ENCODE measurements at regions not wholly inside any gene's neighbourhood (a gene's known extent, or its start where the extent isn't known, plus 50 kb on each side); places are given as distances from the start of the nearest gene placed in this dataset.

DNA sequence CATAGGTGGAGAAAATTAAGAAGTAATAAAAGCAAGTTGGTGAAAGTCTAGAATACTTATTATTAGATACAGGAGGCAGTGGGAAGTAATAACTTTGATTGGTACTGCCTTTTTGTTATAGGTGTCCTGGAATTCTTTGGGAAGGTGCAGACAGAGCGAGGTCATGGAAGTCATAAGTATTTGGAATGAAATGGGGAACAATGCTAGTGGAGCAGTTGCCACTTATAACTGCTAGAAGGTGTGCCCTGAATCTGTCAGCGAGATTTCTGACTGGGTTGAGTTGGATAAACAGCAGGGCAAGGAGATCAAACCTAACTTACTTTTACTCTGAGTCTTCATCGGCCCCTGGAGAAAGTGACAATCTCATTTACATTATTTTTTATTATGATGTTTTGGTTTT is 69.6 kb downstream of the LHX9 start:
- no peak for DNase-seq (ENCODE audit: low read depth, low spot score)
- H3K36me3 ChIP-seq (ENCODE audit: control insufficient read depth in 2 of 2, extremely low read depth in 1 of 2, insufficient read depth in 2 of 2, low read length in 2 of 2) = no peaks in the 10 kb centered on the region
- no peaks in the 10 kb centered on the region for H4K20me1 ChIP-seq (replicated peaks; ENCODE audit: control insufficient read depth, extremely low read depth, insufficient read depth, low read length)
- POLR2A ChIA-PET = no interaction called here
- intact Hi-C loops (cut with micrococcal nuclease) = no loop called here
- no peaks in the 10 kb centered on the region for H3K9me1 ChIP-seq (replicated peaks; ENCODE audit: control insufficient read depth, extremely low read depth, insufficient read depth, low read length)
- H3K9me3 ChIP-seq (replicated peaks; ENCODE audit: control insufficient read depth, insufficient read depth, low read length) = no peaks in the 10 kb centered on the region
- no peak overlapping the region for H3K4me2 ChIP-seq (ENCODE audit: insufficient read depth, low read length)
- H3K4me1 ChIP-seq (ENCODE audit: control insufficient read depth, extremely low read depth, insufficient read depth, low read length) = no peaks in the 10 kb centered on the region
- H3K9ac ChIP-seq (replicated peaks; ENCODE audit: extremely low read depth, insufficient read depth, low read length) = no peak overlapping the region
- TF ChIP-seq JUN (IDR thresholded peaks at IDR 0.05; ENCODE audit: borderline replicate concordance, insufficient read depth, insufficient read length, low read depth) (no peak), FOS (IDR thresholded peaks at IDR 0.05; ENCODE audit: borderline replicate concordance, insufficient read depth, low read length) (no peak), POLR2A (IDR thresholded peaks at IDR 0.05; ENCODE audit: low read depth, low read length) (no peak), EZH2 (IDR thresholded peaks at IDR 0.05; ENCODE audit: borderline replicate concordance, low read depth, low read length, severe bottlenecking) (no peak), GATA2 (IDR thresholded peaks at IDR 0.05; ENCODE audit: insufficient read depth, insufficient read length, low read depth, low read length) (no peak), MYC (IDR thresholded peaks at IDR 0.05; ENCODE audit: low read depth, low read length) (no peak), POLR2AphosphoS5 (IDR thresholded peaks at IDR 0.05; ENCODE audit: insufficient read depth, low read depth, low read length) (no peak)
- TF ChIP-seq, protein P1, sequence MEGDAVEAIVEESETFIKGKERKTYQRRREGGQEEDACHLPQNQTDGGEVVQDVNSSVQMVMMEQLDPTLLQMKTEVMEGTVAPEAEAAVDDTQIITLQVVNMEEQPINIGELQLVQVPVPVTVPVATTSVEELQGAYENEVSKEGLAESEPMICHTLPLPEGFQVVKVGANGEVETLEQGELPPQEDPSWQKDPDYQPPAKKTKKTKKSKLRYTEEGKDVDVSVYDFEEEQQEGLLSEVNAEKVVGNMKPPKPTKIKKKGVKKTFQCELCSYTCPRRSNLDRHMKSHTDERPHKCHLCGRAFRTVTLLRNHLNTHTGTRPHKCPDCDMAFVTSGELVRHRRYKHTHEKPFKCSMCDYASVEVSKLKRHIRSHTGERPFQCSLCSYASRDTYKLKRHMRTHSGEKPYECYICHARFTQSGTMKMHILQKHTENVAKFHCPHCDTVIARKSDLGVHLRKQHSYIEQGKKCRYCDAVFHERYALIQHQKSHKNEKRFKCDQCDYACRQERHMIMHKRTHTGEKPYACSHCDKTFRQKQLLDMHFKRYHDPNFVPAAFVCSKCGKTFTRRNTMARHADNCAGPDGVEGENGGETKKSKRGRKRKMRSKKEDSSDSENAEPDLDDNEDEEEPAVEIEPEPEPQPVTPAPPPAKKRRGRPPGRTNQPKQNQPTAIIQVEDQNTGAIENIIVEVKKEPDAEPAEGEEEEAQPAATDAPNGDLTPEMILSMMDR (IDR thresholded peaks at IDR 0.05; ENCODE audit: extremely low read depth in 1 of 2, insufficient read depth in 1 of 2, low read depth in 1 of 2, low read length in 2 of 2) = no peak
- dilution Hi-C loops (cut with MboI; ENCODE audit: extremely low pct_ligation_motif_present, low sequenced_read_pairs) = no loop called here
- CTCF ChIA-PET = no interaction called here
- H3K27ac ChIP-seq (ENCODE audit: insufficient read depth, low read depth, low read length) = no peak overlapping the region
- FAIRE-seq = no peak
- no peaks in the 10 kb centered on the region for H3K27me3 ChIP-seq (ENCODE audit: control insufficient read depth in 2 of 2, insufficient read depth in 2 of 2, low read length in 2 of 2)
- H3K4me3 ChIP-seq (replicated peaks in 1 of 3; ENCODE audit: insufficient read depth in 1 of 3, low read depth in 1 of 3, low read length in 3 of 3) = no peak overlapping the region
- H2AFZ ChIP-seq (ENCODE audit: low read depth, low read length) = no peak overlapping the region
- BruUV-seq (replicated peaks) = no TSS peak
- no peaks in the 10 kb centered on the region for H3K79me2 ChIP-seq (ENCODE audit: control insufficient read depth, insufficient read depth, low read length)
